H9 (cell line): ENCODE measurements at regions not wholly inside any gene's neighbourhood (a gene's known extent, or its start where the extent isn't known, plus 50 kb on each side); places are given as distances from the start of the nearest gene placed in this dataset.
"Not testable (repeated sequence)": the region's sequence is repeated elsewhere in the genome, so short reads cannot be mapped to it uniquely, and the experiment has no call there.

ENCODE experiments used
- DNase-seq: peaks from one replicate; pipeline ENCODE4 v3.0.0-alpha.2; 2017
- H2AFZ ChIP-seq: one replicate; pipeline ENCODE4 v1.6.1; 2013; ENCODE audit warnings: mild to moderate bottlenecking, low read length, control low read depth, moderate library complexity
- H2AK5ac ChIP-seq: 2 replicates; pipeline ENCODE4 v1.6.1; 2013; ENCODE audit warnings: low read length, control low read depth, mixed read lengths; ENCODE audit not compliant: insufficient read length
- H2BK120ac ChIP-seq: one replicate; pipeline ENCODE4 v1.6.1; 2013; ENCODE audit warnings: low read depth, mild to moderate bottlenecking, low read length, control low read depth, inconsistent platforms; ENCODE audit not compliant: poor library complexity, severe bottlenecking
- H2BK12ac ChIP-seq: 2 replicates; pipeline ENCODE4 v1.6.1; 2013; ENCODE audit warnings: low read length, control low read depth, mixed read lengths, low read depth; ENCODE audit not compliant: insufficient read length
- H2BK15ac ChIP-seq: 2 replicates; pipeline ENCODE4 v1.6.1; 2013; ENCODE audit warnings: low read depth, low read length, control low read depth
- H2BK20ac ChIP-seq: one replicate; pipeline ENCODE4 v1.6.1; 2013; ENCODE audit warnings: low read depth, mild to moderate bottlenecking, low read length, control low read depth, inconsistent platforms; ENCODE audit not compliant: poor library complexity, severe bottlenecking
- H2BK5ac ChIP-seq: 2 replicates; pipeline ENCODE4 v1.6.1; 2013; ENCODE audit warnings: low read length, control low read depth, mixed read lengths; ENCODE audit not compliant: insufficient read length
- H3K14ac ChIP-seq: 2 replicates; pipeline ENCODE4 v1.6.1; 2013; ENCODE audit warnings: low read length, control low read depth; ENCODE audit not compliant: insufficient read depth
- H3K18ac ChIP-seq: 2 replicates; pipeline ENCODE4 v1.6.1; 2013; ENCODE audit warnings: low read depth, mild to moderate bottlenecking, mixed read lengths, low read length, control low read depth; ENCODE audit not compliant: insufficient read length
- H3K23ac ChIP-seq: 2 replicates; pipeline ENCODE4 v1.6.1; 2013; ENCODE audit warnings: low read length, control low read depth, mixed read lengths, low read depth; ENCODE audit not compliant: insufficient read length
- H3K23me2 ChIP-seq: 2 replicates; pipeline ENCODE4 v1.6.1; 2013; ENCODE audit warnings: low read depth, mild to moderate bottlenecking, mixed read lengths, low read length, control low read depth; ENCODE audit not compliant: insufficient read length, poor library complexity, severe bottlenecking
- H3K27ac ChIP-seq: 2 replicates; pipeline ENCODE4 v1.5.1; 2013; ENCODE audit warnings: low read length, control low read depth, mixed read lengths, low read depth; ENCODE audit not compliant: insufficient read length
- H3K27me3 ChIP-seq: 2 replicates; pipeline ENCODE4 v1.6.1; 2013; ENCODE audit warnings: low read length, control low read depth, inconsistent platforms; ENCODE audit not compliant: insufficient read depth
- H3K4ac ChIP-seq: 2 replicates; pipeline ENCODE4 v1.6.1; 2013; ENCODE audit warnings: low read depth, mild to moderate bottlenecking, control low read depth, inconsistent platforms, low read length, moderate library complexity
- H3K4me1 ChIP-seq: 2 replicates; pipeline ENCODE4 v1.6.1; 2013; ENCODE audit warnings: low read length, control low read depth, inconsistent platforms; ENCODE audit not compliant: insufficient read depth
- H3K4me2 ChIP-seq: 2 replicates; pipeline ENCODE4 v1.6.1; 2013; ENCODE audit warnings: low read length, control low read depth, mixed read lengths; ENCODE audit not compliant: insufficient read length, insufficient read depth
- H3K56ac ChIP-seq: 2 replicates; pipeline ENCODE4 v1.6.1; 2013; ENCODE audit warnings: low read depth, mild to moderate bottlenecking, mixed read lengths, low read length, control low read depth; ENCODE audit not compliant: insufficient read length
- H3K79me1 ChIP-seq: 2 replicates; pipeline ENCODE4 v1.6.1; 2013; ENCODE audit warnings: low read depth, mild to moderate bottlenecking, moderate library complexity, low read length, control low read depth, inconsistent platforms; ENCODE audit not compliant: insufficient read depth, poor library complexity, severe bottlenecking
- H3K79me2 ChIP-seq: 2 replicates; pipeline ENCODE4 v1.6.1; 2013; ENCODE audit warnings: low read length, control low read depth, inconsistent platforms; ENCODE audit not compliant: insufficient read depth
- H3K9ac ChIP-seq: 2 replicates; pipeline ENCODE4 v1.6.1; 2013; ENCODE audit warnings: low read length, control low read depth, mixed read lengths; ENCODE audit not compliant: insufficient read length; ENCODE audit errors: extremely low read depth
- H3K9me3 ChIP-seq: one replicate; pipeline ENCODE4 v1.6.1; 2013; ENCODE audit warnings: low read depth, low read length, inconsistent platforms; ENCODE audit not compliant: control insufficient read depth
- H3T11ph ChIP-seq: one replicate; pipeline ENCODE4 v1.6.1; 2013; ENCODE audit warnings: mild to moderate bottlenecking, low read length, control low read depth, inconsistent platforms
- H4K20me1 ChIP-seq: one replicate; pipeline ENCODE4 v1.6.1; 2013; ENCODE audit not compliant: control insufficient read depth, insufficient read length, insufficient read depth
- H4K5ac ChIP-seq: 2 replicates; pipeline ENCODE4 v1.6.1; 2013; ENCODE audit warnings: low read depth, mild to moderate bottlenecking, mixed read lengths, low read length, control low read depth; ENCODE audit not compliant: insufficient read length
- H4K8ac ChIP-seq: replicated peaks from 2 replicates; pipeline ENCODE4 v1.6.1; 2013; ENCODE audit warnings: low read length, control low read depth, mixed read lengths, low read depth; ENCODE audit not compliant: insufficient read length
- H4K91ac ChIP-seq: 2 replicates; pipeline ENCODE4 v1.6.1; 2013; ENCODE audit warnings: low read depth, mild to moderate bottlenecking, moderate library complexity, mixed read lengths, low read length, control low read depth; ENCODE audit not compliant: insufficient read length
- H3K27ac Mint-ChIP-seq, 3 experiments: 2 replicates in 2 of 3; 3 replicates in 1 of 3; pipeline ENCODE4 v1.8.0; 2020 to 2021; ENCODE audit warnings: mixed read lengths in 3 of 3, mild to moderate bottlenecking in 1 of 3, moderate library complexity in 1 of 3
- H3K27me3 Mint-ChIP-seq: 2 replicates; pipeline ENCODE4 v1.8.0; 2021; ENCODE audit warnings: low read depth, mild to moderate bottlenecking, moderate library complexity, mixed read lengths
- H3K36me3 Mint-ChIP-seq, 3 experiments: 2 replicates in 2 of 3; 3 replicates in 1 of 3; pipeline ENCODE4 v1.8.0; 2020 to 2021; ENCODE audit warnings: low read depth in 3 of 3, mixed read lengths in 3 of 3; ENCODE audit not compliant: insufficient read depth in 1 of 3
- H3K4me1 Mint-ChIP-seq, 2 experiments: 2 replicates each; pipeline ENCODE4 v1.8.0; 2020; ENCODE audit warnings: mixed read lengths in 2 of 2
- H3K4me3 Mint-ChIP-seq, 2 experiments: 2 replicates in 1 of 2; 3 replicates in 1 of 2; pipeline ENCODE4 v1.8.0; 2020 to 2021; ENCODE audit warnings: mild to moderate bottlenecking in 2 of 2, mixed read lengths in 2 of 2, moderate library complexity in 1 of 2
- H3K9me3 Mint-ChIP-seq, 2 experiments: 2 replicates in 1 of 2; 3 replicates in 1 of 2; pipeline ENCODE4 v1.8.0; 2020; ENCODE audit warnings: mild to moderate bottlenecking in 2 of 2, mixed read lengths in 2 of 2, moderate library complexity in 1 of 2
- WGBS: extraction: QIAGEN DNeasy Blood & Tissue Kit; methylation state at CpG from one replicate; pipeline ENCODE4 v1.1.7; 2013; ENCODE audit warnings: missing lambda C conversion rate, low lambda C conversion rate, mixed read lengths; ENCODE audit not compliant: insufficient read length; ENCODE audit errors: extremely low coverage; 5-methylcytosine and 5-hydroxymethylcytosine counted together

- not testable (repeated sequence) for H3K23ac ChIP-seq, H3K4ac ChIP-seq, H3K14ac ChIP-seq, H2BK5ac ChIP-seq, H3K27me3 Mint-ChIP-seq, H3K4me3 Mint-ChIP-seq, H3K79me1 ChIP-seq, H2BK15ac ChIP-seq, H4K8ac ChIP-seq, H3K9ac ChIP-seq, H2BK12ac ChIP-seq, H3K36me3 Mint-ChIP-seq, H2AFZ ChIP-seq, H3K9me3 Mint-ChIP-seq, H3T11ph ChIP-seq, H3K18ac ChIP-seq, H3K23me2 ChIP-seq, H3K4me1 Mint-ChIP-seq, H3K4me2 ChIP-seq, H3K9me3 ChIP-seq, H3K4me1 ChIP-seq, H4K91ac ChIP-seq, H3K79me2 ChIP-seq, H2BK120ac ChIP-seq, H3K27ac Mint-ChIP-seq, H2AK5ac ChIP-seq, H3K27ac ChIP-seq, H4K20me1 ChIP-seq, H2BK20ac ChIP-seq, DNase-seq, H3K56ac ChIP-seq, H4K5ac ChIP-seq, H3K27me3 ChIP-seq
- no CpG with 5 or more reads among the region's 3 CpGs for WGBS
These were observed 182.8 kb upstream of the PLGLB2 start for GRCh38 chr2:87565116-87565515.

- not testable (repeated sequence) for H3K18ac ChIP-seq, H3K27ac ChIP-seq, H3K23me2 ChIP-seq, H3K9me3 ChIP-seq, H3K56ac ChIP-seq, H3K4ac ChIP-seq, H2BK5ac ChIP-seq, DNase-seq, H3K4me1 ChIP-seq, H3K27ac Mint-ChIP-seq, H4K91ac ChIP-seq, H3K27me3 ChIP-seq, H2BK20ac ChIP-seq, H3K23ac ChIP-seq, H3K9me3 Mint-ChIP-seq, H3K4me1 Mint-ChIP-seq, H4K8ac ChIP-seq, H2BK12ac ChIP-seq, H3K14ac ChIP-seq, H3K4me2 ChIP-seq, H4K20me1 ChIP-seq, H3K4me3 Mint-ChIP-seq, H3K79me2 ChIP-seq, H3K36me3 Mint-ChIP-seq, H4K5ac ChIP-seq, H3K79me1 ChIP-seq, H3K27me3 Mint-ChIP-seq, H2BK120ac ChIP-seq, H2AFZ ChIP-seq, H3T11ph ChIP-seq, H2AK5ac ChIP-seq, H3K9ac ChIP-seq, H2BK15ac ChIP-seq
- no CpG with 5 or more reads among the region's 3 CpGs for WGBS
These were observed 181.4 kb upstream of the PLGLB2 start for GRCh38 chr2:87566531-87566930.
